Body of pancreas (tissue), 4 donors: ENCODE measurements at regions not wholly inside any gene's neighbourhood (a gene's known extent, or its start where the extent isn't known, plus 50 kb on each side); places are given as distances from the start of the nearest gene placed in this dataset.
"Not testable (repeated sequence)": the region's sequence is repeated elsewhere in the genome, so short reads cannot be mapped to it uniquely, and the experiment has no call there.

ENCODE experiments used
- ATAC-seq: fragments of 150-250 bp; one replicate; pipeline ENCODE4 v1.9.1; 2016
- DNase-seq, 4 donors: peaks; one replicate each; pipeline ENCODE4 v3.0.0-alpha.2; 2019
- H3K27ac ChIP-seq, 4 donors: fragments of 200-600 bp; sonication (generic); 1 replicate in 3 of 4; 2 replicates in 1 of 4; pipeline versions ENCODE4 v1.5.1 to v1.6.1; 2016 to 2019; ENCODE audit warnings: mild to moderate bottlenecking in 1 of 4, mixed read lengths in 1 of 4, moderate library complexity in 1 of 4
- H3K27me3 ChIP-seq, 2 donors: fragments of 200-600 bp; sonication (generic); one replicate each; pipeline ENCODE4 v1.6.0; 2016; ENCODE audit warnings: mild to moderate bottlenecking in 1 of 2
- H3K36me3 ChIP-seq, 2 donors: fragments of 200-600 bp; sonication (generic); replicated peaks in 1 of 2; 2 replicates each; pipeline ENCODE4 v1.5.1; 2016; ENCODE audit warnings: low read depth in 2 of 2; ENCODE audit not compliant: insufficient read depth in 1 of 2
- H3K4me1 ChIP-seq: fragments of 200-600 bp; sonication (generic); one replicate; pipeline ENCODE4 v1.6.0; 2016
- H3K4me3 ChIP-seq, 2 donors: fragments of 200-600 bp; sonication (generic); 1 replicate in 1 of 2; 2 replicates in 1 of 2; pipeline ENCODE4 v1.5.1; 2016 to 2019
- H3K9me3 ChIP-seq, 3 donors: fragments of 200-600 bp; sonication (generic); 1 replicate in 2 of 3; 2 replicates in 1 of 3; pipeline ENCODE4 v1.5.1; 2016
- CTCF ChIP-seq, 7 experiments: fragments of 450-650 bp in 4 of 7; fragments of 200-600 bp in 3 of 7; sonication (generic) in 3 of 7; IDR thresholded peaks; one replicate each; pipeline ENCODE4 v1.5.1; 2016 to 2019; ENCODE audit warnings: antibody characterized with exemption in 7 of 7
- POLR2A ChIP-seq, 3 donors: fragments of 450-650 bp; IDR thresholded peaks; one replicate each; pipeline ENCODE4 v1.6.1; 2016; ENCODE audit warnings: antibody characterized with exemption in 3 of 3, mild to moderate bottlenecking in 2 of 3
- WGBS, 2 donors: methylation state at CpG; one replicate each; pipeline ENCODE4 v1.1.5; 2017; 5-methylcytosine and 5-hydroxymethylcytosine counted together
- intact Hi-C: fragments of 100-400 bp; cut with DNase I; formaldehyde crosslinking; loops from one replicate; pipeline ENCODE4 v1.15.1; 2023

GRCh38 chr1:178603926-178604325, 91.0 kb downstream of the TEX35 start:
- no peak overlapping the region for H3K27ac ChIP-seq
- ATAC-seq (no peak), DNase-seq (no peak)
- H3K4me1 ChIP-seq, result no peaks in the 10 kb centered on the region
- H3K36me3 ChIP-seq, result no peaks in the 10 kb centered on the region
- WGBS, 2 donors, result 83 to 94% methylated on average over 5 of the region's 5 CpGs
- H3K9me3 ChIP-seq, result no peaks in the 10 kb centered on the region
- no peaks in the 10 kb centered on the region for H3K27me3 ChIP-seq
- H3K4me3 ChIP-seq, result no peak overlapping the region
- TF ChIP-seq CTCF (IDR thresholded peaks at IDR 0.05) (no peak), POLR2A (IDR thresholded peaks at IDR 0.05) (no peak)
- intact Hi-C loops, result no loop called here

DNA sequence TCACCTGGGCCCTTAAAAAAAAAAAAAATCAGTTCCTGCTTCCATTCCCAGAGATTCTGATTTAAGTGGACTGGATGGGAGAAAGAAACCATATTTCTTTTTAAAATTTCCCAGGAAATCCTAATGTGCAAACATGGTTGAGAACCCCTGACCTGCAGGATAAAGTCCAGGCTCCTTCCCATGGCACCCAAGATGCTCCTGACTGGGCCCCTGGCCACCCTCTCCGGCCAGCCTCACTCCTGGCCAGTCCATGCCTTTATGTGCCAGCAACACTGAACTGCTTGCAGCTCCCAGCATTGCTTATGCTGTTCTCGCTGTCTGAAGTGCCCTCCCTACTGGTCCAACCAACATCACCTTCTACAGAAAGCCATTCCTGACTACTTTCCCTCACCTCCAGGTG, 93.9 kb downstream of the TEX35 start:
- intact Hi-C loops, result no loop called here
- H3K27ac ChIP-seq, result no peak overlapping the region
- TF ChIP-seq CTCF (IDR thresholded peaks at IDR 0.05) (no peak), POLR2A (IDR thresholded peaks at IDR 0.05) (no peak)
- no peak for DNase-seq
- WGBS, 2 donors, result 98 to 100% methylated on average over 2 of the region's 2 CpGs
- no peaks in the 10 kb centered on the region for H3K4me1 ChIP-seq
- no peak for ATAC-seq
- H3K27me3 ChIP-seq, result no peaks in the 10 kb centered on the region
- no peaks in the 10 kb centered on the region for H3K36me3 ChIP-seq
- no peaks in the 10 kb centered on the region for H3K9me3 ChIP-seq
- H3K4me3 ChIP-seq, result no peak overlapping the region

- ATAC-seq (no peak), DNase-seq (no peak)
- H3K27ac ChIP-seq, result no peak overlapping the region
- no peak for TF ChIP-seq POLR2A (IDR thresholded peaks at IDR 0.05)
- no peak for TF ChIP-seq CTCF (IDR thresholded peaks at IDR 0.05)
- no peak overlapping the region for H3K4me3 ChIP-seq
- 80 to 85% methylated on average over 6 of the region's 6 CpGs for WGBS, 2 donors
- intact Hi-C loops, result no loop called here
- no peaks in the 10 kb centered on the region for H3K36me3 ChIP-seq
- no peaks in the 10 kb centered on the region for H3K4me1 ChIP-seq
- H3K27me3 ChIP-seq, result no peaks in the 10 kb centered on the region
- no peaks in the 10 kb centered on the region for H3K9me3 ChIP-seq
These were observed 95.0 kb downstream of the TEX35 start for GRCh38 chr1:178607718-178608408.

DNA sequence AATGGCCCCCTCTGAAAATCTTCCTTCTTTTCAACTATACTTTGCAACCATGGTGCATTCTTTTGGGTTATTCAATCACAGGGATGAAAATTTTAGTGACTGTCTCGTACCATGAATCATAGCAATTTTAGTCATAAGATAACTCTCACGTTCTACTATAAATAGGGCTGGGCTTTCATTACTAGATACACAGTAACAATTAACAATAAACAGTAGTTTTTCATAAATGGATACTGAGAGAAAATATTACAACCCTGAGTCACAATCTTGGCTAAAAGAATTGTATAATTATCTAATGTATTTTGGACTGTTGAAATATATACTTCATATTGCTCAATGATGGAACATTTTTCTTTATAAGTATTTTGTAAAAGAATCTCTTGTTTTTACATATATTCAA, 96.1 kb downstream of the TEX35 start:
- 55 to 60% methylated on average over 2 of the region's 2 CpGs for WGBS, 2 donors
- Histone ChIP-seq H3K36me3 (no peaks in the 10 kb centered on the region), H3K9me3 (no peaks in the 10 kb centered on the region), H3K4me1 (no peaks in the 10 kb centered on the region), H3K4me3 (no peak overlapping the region), H3K27me3 (no peaks in the 10 kb centered on the region), H3K27ac (peak overlapping the region in 1 of 4 donors; percentile 9)
- ATAC-seq, result no peak
- intact Hi-C loops, result no loop called here
- TF ChIP-seq POLR2A (IDR thresholded peaks at IDR 0.05) (no peak), CTCF (IDR thresholded peaks at IDR 0.05) (no peak)
- no peak for DNase-seq

DNA sequence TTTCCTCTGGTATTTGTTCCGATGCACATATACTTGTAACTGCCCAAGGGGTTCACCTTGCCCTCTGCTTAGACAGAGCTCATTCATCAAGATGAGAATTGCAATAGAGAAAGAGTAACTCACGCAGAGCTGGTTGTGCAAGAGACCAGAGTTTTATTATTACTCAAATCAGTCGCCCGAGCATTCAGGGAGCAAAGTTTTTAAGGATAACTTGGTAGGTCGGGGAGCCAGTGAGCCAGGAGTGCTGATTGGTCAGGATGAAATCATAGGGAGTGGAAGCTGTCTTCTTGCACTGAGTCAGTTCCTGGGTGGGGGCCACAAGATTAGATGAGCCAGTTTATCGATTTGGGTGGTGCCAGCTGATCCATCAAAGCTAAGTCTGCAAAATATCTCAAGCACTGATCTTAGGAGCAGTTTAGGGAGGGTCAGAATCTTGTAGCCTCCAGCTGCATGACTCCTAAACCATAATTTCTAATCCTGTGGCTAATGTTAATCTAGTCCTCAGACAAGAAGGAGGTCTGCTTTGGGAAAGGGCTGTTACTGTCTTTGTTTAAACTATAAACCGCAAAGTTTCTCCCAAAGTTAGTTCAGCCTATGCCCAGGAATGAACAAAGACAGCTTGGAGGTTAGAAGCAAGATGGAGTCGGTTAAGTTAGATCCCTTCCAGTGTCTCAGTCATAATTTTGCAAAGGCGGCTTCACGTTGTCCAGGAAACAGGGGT, 97.9 kb downstream of the TEX35 start:
- ATAC-seq, intact Hi-C loops, H3K27me3 ChIP-seq, H3K9me3 ChIP-seq, H3K4me3 ChIP-seq, H3K27ac ChIP-seq, H3K4me1 ChIP-seq, H3K36me3 ChIP-seq: not testable (repeated sequence)
- WGBS, 2 donors, result 77 to 83% methylated on average over 10 of the region's 10 CpGs
- peak in 1 of 4 donors; percentile 6 for DNase-seq
